Glutamatergic neuron (in vitro differentiated cells): ENCODE measurements at regions not wholly inside any gene's neighbourhood (a gene's known extent, or its start where the extent isn't known, plus 50 kb on each side); places are given as distances from the start of the nearest gene placed in this dataset.
"Not testable (repeated sequence)": the region's sequence is repeated elsewhere in the genome, so short reads cannot be mapped to it uniquely, and the experiment has no call there.

Source experiments
- DNase-seq: peaks from one replicate; pipeline ENCODE4 v3.0.0; 2022
- H3K27ac Mint-ChIP-seq: one replicate; pipeline ENCODE4 v1.8.0; 2020; ENCODE audit warnings: mild to moderate bottlenecking, mixed read lengths, inconsistent platforms; ENCODE audit not compliant: unreplicated experiment
- H3K27me3 Mint-ChIP-seq: one replicate; pipeline ENCODE4 v1.8.0; 2020; ENCODE audit warnings: mild to moderate bottlenecking, moderate library complexity, mixed read lengths, inconsistent platforms; ENCODE audit not compliant: unreplicated experiment
- H3K36me3 Mint-ChIP-seq: one replicate; pipeline ENCODE4 v1.8.0; 2020; ENCODE audit warnings: mild to moderate bottlenecking, mixed read lengths, inconsistent platforms; ENCODE audit not compliant: unreplicated experiment
- H3K4me1 Mint-ChIP-seq: one replicate; pipeline ENCODE4 v1.8.0; 2020; ENCODE audit warnings: mild to moderate bottlenecking, low read depth, mixed read lengths, inconsistent platforms; ENCODE audit not compliant: unreplicated experiment
- H3K4me3 Mint-ChIP-seq: one replicate; pipeline ENCODE4 v1.8.0; 2020; ENCODE audit warnings: mild to moderate bottlenecking, mixed read lengths, inconsistent platforms; ENCODE audit not compliant: unreplicated experiment
- H3K9me3 Mint-ChIP-seq: one replicate; pipeline ENCODE4 v1.8.0; 2020; ENCODE audit warnings: mild to moderate bottlenecking, moderate library complexity, mixed read lengths, inconsistent platforms; ENCODE audit not compliant: unreplicated experiment
- TF ChIP-seq, protein P1 (sequence below): fragments of 200-600 bp; sonication (generic); IDR thresholded peaks from one replicate; pipeline ENCODE4 v1.5.0; 2021; ENCODE audit not compliant: partially characterized antibody, unreplicated experiment

DNA sequence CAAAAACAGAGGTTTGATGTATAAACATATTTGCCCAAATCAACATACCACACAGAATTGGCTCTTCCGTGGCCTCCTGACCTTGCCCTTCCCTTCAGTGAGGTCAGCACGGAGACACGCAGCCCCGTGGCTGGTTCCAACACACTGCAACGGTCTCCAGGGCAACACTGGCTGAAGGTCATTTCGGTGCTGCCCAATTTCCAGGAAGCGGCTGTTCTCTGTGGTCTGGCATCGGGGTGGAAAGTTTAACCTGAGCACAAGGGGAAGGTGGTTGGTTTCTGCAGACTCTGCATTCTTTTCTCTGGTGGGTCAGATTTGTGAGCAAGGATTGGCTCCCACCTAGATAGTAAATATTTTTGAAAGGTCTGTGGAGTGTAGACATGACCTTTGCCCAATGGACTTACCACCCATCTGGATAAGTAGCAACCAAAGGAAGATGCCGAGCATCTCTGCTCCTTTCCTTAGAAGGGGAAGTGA, 177.6 kb upstream of the PHACTR1 start:
- no peaks in the 10 kb centered on the region for H3K4me1 Mint-ChIP-seq
- H3K27ac Mint-ChIP-seq = no peak overlapping the region

DNA sequence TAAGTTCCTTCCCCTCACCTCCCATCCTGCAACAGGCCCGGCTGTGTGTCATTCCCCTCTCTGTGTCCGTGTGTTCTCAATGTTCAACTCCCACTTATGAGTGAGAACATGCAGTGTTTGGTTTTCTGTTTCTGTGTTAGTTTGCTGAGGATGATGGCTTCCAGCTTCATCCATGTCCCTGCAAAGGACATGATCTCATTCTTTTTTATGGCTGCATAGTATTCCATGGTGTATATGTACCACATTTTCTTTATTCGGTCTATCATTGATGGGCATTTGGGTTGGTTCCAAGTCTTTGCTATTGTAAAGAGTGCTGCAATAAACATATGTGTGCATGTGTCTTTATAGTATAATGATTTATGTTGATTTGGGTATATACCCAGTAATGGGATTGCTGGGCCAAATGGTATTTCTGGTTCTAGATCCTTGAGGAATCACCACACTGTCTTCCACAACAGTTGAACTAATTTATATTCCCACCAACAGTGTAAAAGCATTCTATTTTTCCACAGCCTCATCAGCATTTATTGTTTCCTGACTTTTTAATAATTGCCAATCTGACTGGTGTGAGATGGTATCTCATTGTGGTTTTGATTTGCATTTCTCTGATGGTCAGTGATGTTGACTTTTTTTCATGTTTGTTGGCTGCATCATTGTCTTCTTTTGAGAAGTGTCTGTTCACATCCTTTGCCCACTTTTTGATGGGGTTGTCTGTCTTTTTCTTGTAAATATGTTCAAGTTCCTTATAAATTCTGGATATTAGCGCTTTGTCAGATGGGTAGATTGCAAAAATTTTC, 174.1 kb upstream of the PHACTR1 start:
- H3K36me3 Mint-ChIP-seq, H3K27me3 Mint-ChIP-seq, H3K9me3 Mint-ChIP-seq, H3K4me1 Mint-ChIP-seq, H3K4me3 Mint-ChIP-seq, DNase-seq, H3K27ac Mint-ChIP-seq: not testable (repeated sequence)

More for the DNA sequence above, 177.6 kb upstream of the PHACTR1 start:
- DNase-seq = no peak
- TF ChIP-seq, protein P1, sequence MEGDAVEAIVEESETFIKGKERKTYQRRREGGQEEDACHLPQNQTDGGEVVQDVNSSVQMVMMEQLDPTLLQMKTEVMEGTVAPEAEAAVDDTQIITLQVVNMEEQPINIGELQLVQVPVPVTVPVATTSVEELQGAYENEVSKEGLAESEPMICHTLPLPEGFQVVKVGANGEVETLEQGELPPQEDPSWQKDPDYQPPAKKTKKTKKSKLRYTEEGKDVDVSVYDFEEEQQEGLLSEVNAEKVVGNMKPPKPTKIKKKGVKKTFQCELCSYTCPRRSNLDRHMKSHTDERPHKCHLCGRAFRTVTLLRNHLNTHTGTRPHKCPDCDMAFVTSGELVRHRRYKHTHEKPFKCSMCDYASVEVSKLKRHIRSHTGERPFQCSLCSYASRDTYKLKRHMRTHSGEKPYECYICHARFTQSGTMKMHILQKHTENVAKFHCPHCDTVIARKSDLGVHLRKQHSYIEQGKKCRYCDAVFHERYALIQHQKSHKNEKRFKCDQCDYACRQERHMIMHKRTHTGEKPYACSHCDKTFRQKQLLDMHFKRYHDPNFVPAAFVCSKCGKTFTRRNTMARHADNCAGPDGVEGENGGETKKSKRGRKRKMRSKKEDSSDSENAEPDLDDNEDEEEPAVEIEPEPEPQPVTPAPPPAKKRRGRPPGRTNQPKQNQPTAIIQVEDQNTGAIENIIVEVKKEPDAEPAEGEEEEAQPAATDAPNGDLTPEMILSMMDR = no peak
- Mint-ChIP-seq H3K9me3 (no peaks in the 10 kb centered on the region), H3K4me3 (no peak overlapping the region), H3K36me3 (no peaks in the 10 kb centered on the region), H3K27me3 (no peaks in the 10 kb centered on the region)

GRCh38 chr6:12543953-12544352, 172.6 kb upstream of the PHACTR1 start:
- Mint-ChIP-seq H3K27me3 (no peaks in the 10 kb centered on the region), H3K9me3 (no peaks in the 10 kb centered on the region), H3K4me3 (no peak overlapping the region), H3K4me1 (no peaks in the 10 kb centered on the region), H3K36me3 (peaks cover 5% of the 10 kb centered on the region), H3K27ac (no peak overlapping the region)
- DNase-seq = no peak
- TF ChIP-seq, protein P1 = no peak

DNA sequence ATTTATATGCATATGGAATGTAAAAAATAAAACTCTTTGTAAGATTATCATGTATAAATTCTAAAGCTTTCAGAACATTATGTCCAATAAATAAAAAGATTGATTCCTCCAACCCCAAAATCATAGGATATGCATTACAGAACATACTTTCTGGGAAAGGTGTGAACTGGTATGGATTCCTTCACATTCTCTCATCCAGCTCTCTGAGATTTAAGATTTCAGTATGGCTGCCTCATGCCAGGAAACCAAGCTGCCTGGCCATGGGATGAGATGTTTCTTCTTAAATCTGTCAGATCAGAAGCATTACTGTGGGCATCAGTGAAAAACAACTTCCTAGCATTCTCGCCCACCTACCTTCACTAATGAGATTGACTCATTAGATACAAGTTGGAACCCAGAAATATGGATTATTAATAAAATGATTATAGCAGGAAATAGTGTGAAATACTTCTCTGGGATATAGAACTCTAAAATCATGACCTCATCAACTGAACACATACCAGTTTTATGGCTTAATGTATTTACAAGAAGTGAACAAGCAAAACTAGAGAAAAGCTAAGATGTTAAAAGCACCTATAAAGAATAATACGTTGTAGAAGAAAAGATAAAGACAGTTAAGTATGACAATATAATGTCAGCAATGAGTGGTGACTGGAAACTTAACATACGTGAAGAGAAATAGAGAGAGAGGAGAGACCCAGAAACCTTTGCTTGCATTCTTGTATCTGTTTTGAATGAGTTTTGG, 171.6 kb upstream of the PHACTR1 start:
- TF ChIP-seq, protein P1 = no peak
- peaks cover 5% of the 10 kb centered on the region for H3K36me3 Mint-ChIP-seq
- no peak overlapping the region for H3K27ac Mint-ChIP-seq
- no peaks in the 10 kb centered on the region for H3K9me3 Mint-ChIP-seq
- no peak overlapping the region for H3K4me3 Mint-ChIP-seq
- H3K4me1 Mint-ChIP-seq = no peaks in the 10 kb centered on the region
- DNase-seq = no peak
- no peaks in the 10 kb centered on the region for H3K27me3 Mint-ChIP-seq

- Mint-ChIP-seq H3K36me3 (peaks cover 5% of the 10 kb centered on the region), H3K4me1 (no peaks in the 10 kb centered on the region), H3K4me3 (no peak overlapping the region), H3K27me3 (no peaks in the 10 kb centered on the region), H3K9me3 (no peaks in the 10 kb centered on the region), H3K27ac (no peak overlapping the region)
- no peak for DNase-seq
- TF ChIP-seq, protein P1 = no peak
Observed at GRCh38 chr6:12545619-12546409, 170.8 kb upstream of the PHACTR1 start.
